ENCODE measurements at regions not wholly inside any gene's neighbourhood (a gene's known extent, or its start where the extent isn't known, plus 50 kb on each side); places are given as distances from the start of the nearest gene placed in this dataset.

- no peak for DNase-seq
- TF ChIP-seq RCOR1 (IDR thresholded peaks at IDR 0.05; ENCODE audit: low read length) (no peak), RFX5 (IDR thresholded peaks at IDR 0.05; ENCODE audit: low read length) (no peak), JUND (IDR thresholded peaks at IDR 0.05) (no peak), GATA2 (CRISPR knock-in tag; IDR thresholded peaks at IDR 0.05) (no peak), FOXM1 (IDR thresholded peaks at IDR 0.05; ENCODE audit: low read depth) (no peak), PBX3 (IDR thresholded peaks at IDR 0.05) (no peak), POLR2AphosphoS5 (IDR thresholded peaks at IDR 0.05; ENCODE audit: low read depth, low read length) (no peak)
- peaks cover 7 to 16% of the 10 kb centered on the region in 2 experiments; a peak in 3 of 4 replicates for H3K4me1 ChIP-seq (ENCODE audit: control insufficient read depth in 1 of 2, insufficient read depth in 2 of 2, low read depth in 1 of 2, low read length in 1 of 2)
- 79% methylated on average over 6 of the region's 6 CpGs for WGBS (ENCODE audit: low lambda C conversion rate)
- H3K79me2 ChIP-seq (ENCODE audit: insufficient read depth) = peaks cover 3% of the 10 kb centered on the region; the same call in 1 of the 2 replicates
- H3K27ac ChIP-seq (ENCODE audit: low read depth in 2 of 2, low read length in 1 of 2) = peak overlapping the region in 1 of 2 experiments; percentile 87; a peak in 2 of 4 replicates
- H3K9me2 ChIP-seq = no peaks in the 10 kb centered on the region
- peaks cover 2% of the 10 kb centered on the region for H3F3A ChIP-seq (replicated peaks; ENCODE audit: insufficient read depth)
- H3K27me3 ChIP-seq (ENCODE audit: insufficient read depth) = no peaks in the 10 kb centered on the region
- no peaks in the 10 kb centered on the region; the same call in 1 of the 2 replicates for H4K20me1 ChIP-seq (ENCODE audit: insufficient read depth)
- peak overlapping the region; percentile 92 for H2AFZ ChIP-seq (ENCODE audit: low read depth)
- ChIA-PET CTCF (interaction anchor here (0.6 to 2.5 kb wide), 2 partner anchors 26 to 619 kb away, joined by 4 to 12 read pairs; no protein-coding TSS in a partner anchor), POLR2A (no interaction called here)
- H3K4me2 ChIP-seq = peak overlapping the region; percentile 88
- peak overlapping the region; percentile 65 for H3K9ac ChIP-seq
- no peaks in the 10 kb centered on the region for H3K36me3 ChIP-seq (replicated peaks in 1 of 2; ENCODE audit: control insufficient read depth in 1 of 2, insufficient read depth in 2 of 2, low read length in 1 of 2)
- H3K9me3 ChIP-seq = no peaks in the 10 kb centered on the region
- peak overlapping the region; percentile 72 to 85 for H3K4me3 ChIP-seq (ENCODE audit: low read depth in 2 of 2, low read length in 1 of 2)
Observed at GRCh38 chr1:65069011-65069565, 78.9 kb upstream of the AK4 start.

GRCh38 chr1:65072845-65073244, 75.2 kb upstream of the AK4 start:
- Histone ChIP-seq H3K9me3 (no peaks in the 10 kb centered on the region), H3K9ac (no peak overlapping the region), H3K79me2 (ENCODE audit: insufficient read depth) (no peaks in the 10 kb centered on the region), H3K9me2 (no peaks in the 10 kb centered on the region), H3K4me2 (no peak overlapping the region), H3K4me3 (ENCODE audit: low read depth in 2 of 2, low read length in 1 of 2) (no peak overlapping the region), H2AFZ (ENCODE audit: low read depth) (no peak overlapping the region), H3K36me3 (replicated peaks in 1 of 2; ENCODE audit: control insufficient read depth in 1 of 2, insufficient read depth in 2 of 2, low read length in 1 of 2) (no peaks in the 10 kb centered on the region), H4K20me1 (ENCODE audit: insufficient read depth) (no peaks in the 10 kb centered on the region), H3K4me1 (ENCODE audit: control insufficient read depth in 1 of 2, insufficient read depth in 2 of 2, low read depth in 1 of 2, low read length in 1 of 2) (peaks cover 0 to 8% of the 10 kb centered on the region in 2 experiments; a peak in 2 of 4 replicates), H3F3A (replicated peaks; ENCODE audit: insufficient read depth) (no peaks in the 10 kb centered on the region), H3K27ac (ENCODE audit: low read depth in 2 of 2, low read length in 1 of 2) (no peak overlapping the region), H3K27me3 (ENCODE audit: insufficient read depth) (no peaks in the 10 kb centered on the region)
- ChIA-PET POLR2A (no interaction called here), CTCF (interaction anchor here (1.3 kb wide), 1 partner anchor 615 kb away, joined by 3 read pairs; no protein-coding TSS in a partner anchor)
- DNase-seq = no peak
- 63% methylated on average over 3 of the region's 3 CpGs for WGBS (ENCODE audit: low lambda C conversion rate)
- TF ChIP-seq ELF1 (IDR thresholded peaks at IDR 0.05) (no peak), MXI1 (IDR thresholded peaks at IDR 0.05; ENCODE audit: low read depth, low read length) (no peak), USF1 (IDR thresholded peaks at IDR 0.05; ENCODE audit: borderline replicate concordance, low read depth) (no peak), TEAD4 (IDR thresholded peaks at IDR 0.05; ENCODE audit: borderline replicate concordance, insufficient read depth) (no peak), EZH2phosphoT487 (IDR thresholded peaks at IDR 0.05; ENCODE audit: borderline replicate concordance, low read depth) (no peak), JUND (IDR thresholded peaks at IDR 0.05) (no peak), USF2 (IDR thresholded peaks at IDR 0.05; ENCODE audit: borderline replicate concordance, low read depth, low read length) (no peak), NRF1 (IDR thresholded peaks at IDR 0.05; ENCODE audit: low read depth, low read length) (no peak), RCOR1 (IDR thresholded peaks at IDR 0.05; ENCODE audit: low read length) (no peak), CTCF (IDR thresholded peaks at IDR 0.05) (no peak), REST (IDR thresholded peaks at IDR 0.05; ENCODE audit: low read depth, low read length) (no peak), FOXJ3 (CRISPR knock-in tag; IDR thresholded peaks at IDR 0.05) (no peak), GATA2 (CRISPR knock-in tag; IDR thresholded peaks at IDR 0.05) (no peak), SMC3 (IDR thresholded peaks at IDR 0.05; ENCODE audit: low read depth, low read length) (no peak), POLR2AphosphoS5 (IDR thresholded peaks at IDR 0.05; ENCODE audit: low read depth, low read length) (no peak), TAF1 (IDR thresholded peaks at IDR 0.05; ENCODE audit: borderline replicate concordance, low read depth, low read length) (no peak)
